HK-2 (cell line): ENCODE measurements at regions not wholly inside any gene's neighbourhood (a gene's known extent, or its start where the extent isn't known, plus 50 kb on each side); places are given as distances from the start of the nearest gene placed in this dataset.

ENCODE experiments used
- DNase-seq: peaks from one replicate; pipeline ENCODE4 v3.0.0-alpha.2; 2018; ENCODE audit not compliant: unreplicated experiment

DNA sequence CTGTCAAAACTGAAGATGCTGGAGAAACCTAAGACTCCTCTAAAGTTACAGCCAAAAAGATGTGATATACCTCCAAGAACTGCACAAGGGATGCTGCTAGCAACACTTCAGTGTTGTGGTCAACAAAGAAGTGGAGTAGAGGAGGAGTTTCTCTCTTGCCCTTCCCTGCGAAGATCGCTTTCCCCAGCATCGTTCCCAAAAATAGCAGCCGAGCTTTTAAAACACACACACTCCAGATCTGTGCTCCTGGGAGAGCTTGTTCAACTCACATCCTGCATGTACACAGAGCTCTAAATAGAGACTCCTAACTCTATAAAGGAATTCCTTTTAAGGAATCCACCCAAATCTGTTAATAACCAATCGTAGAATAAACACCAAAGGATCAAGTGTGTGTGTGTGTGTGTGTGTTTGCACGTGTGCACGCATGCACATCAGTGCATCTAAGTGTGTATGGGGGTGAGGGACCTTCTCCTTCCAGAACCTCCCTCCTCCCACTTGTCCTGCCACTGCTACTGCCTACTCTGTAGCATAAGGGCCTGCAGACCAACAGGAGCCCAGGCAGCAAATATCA lies 58.5 kb downstream of the PSMG1 start:
- no peak for DNase-seq

DNA sequence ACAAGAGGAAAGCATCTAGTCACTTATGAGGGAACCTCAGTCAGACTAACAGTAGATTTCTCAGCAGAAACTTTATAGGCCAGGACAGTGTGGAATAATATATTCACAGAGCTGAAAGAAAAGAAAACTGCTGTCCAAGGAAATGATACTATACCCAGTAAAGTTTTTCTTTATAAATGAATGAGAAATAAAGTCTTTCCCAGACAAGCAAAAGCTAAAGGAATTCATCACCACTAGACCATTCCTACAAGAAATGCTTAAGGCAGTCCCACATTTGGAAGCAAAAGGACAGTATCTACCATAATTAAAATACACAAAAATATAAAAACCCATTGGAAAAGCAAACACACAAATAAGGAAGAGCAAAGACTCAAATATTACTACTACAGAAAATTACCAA lies 59.9 kb downstream of the PSMG1 start:
- DNase-seq, result no peak

DNA sequence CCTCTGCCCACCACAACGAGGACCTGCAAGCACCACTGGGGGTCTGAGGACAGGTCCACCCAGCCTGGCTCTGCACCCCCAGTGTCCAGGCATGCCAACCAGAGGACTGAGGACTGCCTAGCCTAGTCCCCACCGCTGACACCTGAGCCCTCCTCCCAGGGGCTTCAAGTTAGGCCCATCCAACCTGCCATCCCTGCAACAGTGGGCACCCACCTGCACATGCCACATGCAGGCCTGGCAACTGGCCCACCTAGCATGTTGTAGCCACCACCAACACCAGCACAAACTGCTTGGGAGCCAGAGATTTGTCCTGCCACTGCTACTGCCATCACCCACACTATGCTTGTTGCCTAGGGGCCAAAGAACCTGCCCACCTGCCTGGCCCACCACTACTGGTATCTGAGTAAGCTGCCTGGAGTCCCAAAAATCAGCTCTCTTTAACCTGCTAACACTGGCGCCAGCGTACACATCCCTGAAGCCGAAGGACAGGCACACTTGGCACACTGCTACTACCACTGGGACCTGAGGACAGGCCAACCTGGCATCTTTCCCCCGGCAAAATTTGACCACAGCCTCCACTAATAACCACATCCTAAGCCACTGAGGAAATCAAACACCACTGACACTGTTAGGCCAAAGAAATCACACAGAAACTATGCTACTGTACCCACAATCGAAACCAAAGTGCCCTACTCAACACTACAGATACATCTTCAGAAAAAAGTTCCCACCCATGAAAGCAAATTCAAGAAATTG lies 61.5 kb downstream of the PSMG1 start:
- no peak for DNase-seq

DNA sequence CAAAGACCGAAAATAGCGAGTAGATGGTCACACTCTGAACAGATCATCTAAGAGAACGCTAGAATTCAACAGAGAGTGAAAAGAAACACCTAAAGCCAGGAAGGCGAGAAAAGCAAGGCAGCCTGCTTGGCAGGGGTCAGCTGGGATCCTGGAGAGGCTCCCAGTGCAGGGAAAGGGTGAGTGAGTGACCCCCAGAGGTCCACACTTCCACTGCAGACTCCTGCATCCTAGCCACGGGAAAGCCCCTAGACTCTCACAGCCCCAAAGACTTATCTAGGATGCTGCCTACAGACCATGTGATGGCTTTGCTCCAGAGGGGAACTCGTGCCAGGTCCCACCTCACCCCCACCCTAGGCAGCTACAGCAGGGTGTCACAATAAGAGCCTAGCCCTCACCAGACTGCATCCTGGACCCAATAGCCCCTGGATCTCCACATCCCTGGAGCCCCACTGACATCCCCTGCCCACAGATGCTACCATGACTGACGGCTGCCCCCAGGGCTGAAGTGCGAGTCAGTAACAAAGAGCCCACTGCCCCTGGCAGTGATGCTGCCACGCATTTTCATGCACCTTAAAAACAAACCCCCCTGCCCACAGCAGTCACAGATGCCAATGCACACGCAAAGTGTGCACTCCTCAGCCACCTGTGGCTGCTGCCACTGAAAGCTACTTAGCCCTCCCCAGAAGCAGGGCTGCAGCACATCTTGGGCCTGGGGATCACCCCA lies 62.2 kb downstream of the PSMG1 start:
- DNase-seq, result no peak

DNA sequence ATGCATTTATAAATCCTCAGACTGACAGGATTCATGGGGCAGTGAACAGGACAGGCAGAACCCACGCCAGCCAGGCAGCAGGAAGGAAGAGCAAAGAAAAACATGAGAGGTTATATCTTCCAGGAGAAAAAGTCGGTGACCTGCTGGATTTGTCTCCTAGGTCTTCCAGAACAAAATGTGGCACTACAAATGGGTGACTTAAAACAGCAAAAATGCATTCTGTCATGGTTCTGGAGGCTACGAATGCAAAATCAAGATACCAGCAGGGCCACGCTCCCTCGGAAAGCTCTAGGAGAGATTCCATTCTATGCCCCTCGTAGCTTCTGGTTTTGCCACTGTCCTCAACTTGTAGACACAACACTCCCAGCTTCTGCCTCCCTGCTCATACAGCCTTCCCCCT lies 63.4 kb downstream of the PSMG1 start:
- no peak for DNase-seq

DNA sequence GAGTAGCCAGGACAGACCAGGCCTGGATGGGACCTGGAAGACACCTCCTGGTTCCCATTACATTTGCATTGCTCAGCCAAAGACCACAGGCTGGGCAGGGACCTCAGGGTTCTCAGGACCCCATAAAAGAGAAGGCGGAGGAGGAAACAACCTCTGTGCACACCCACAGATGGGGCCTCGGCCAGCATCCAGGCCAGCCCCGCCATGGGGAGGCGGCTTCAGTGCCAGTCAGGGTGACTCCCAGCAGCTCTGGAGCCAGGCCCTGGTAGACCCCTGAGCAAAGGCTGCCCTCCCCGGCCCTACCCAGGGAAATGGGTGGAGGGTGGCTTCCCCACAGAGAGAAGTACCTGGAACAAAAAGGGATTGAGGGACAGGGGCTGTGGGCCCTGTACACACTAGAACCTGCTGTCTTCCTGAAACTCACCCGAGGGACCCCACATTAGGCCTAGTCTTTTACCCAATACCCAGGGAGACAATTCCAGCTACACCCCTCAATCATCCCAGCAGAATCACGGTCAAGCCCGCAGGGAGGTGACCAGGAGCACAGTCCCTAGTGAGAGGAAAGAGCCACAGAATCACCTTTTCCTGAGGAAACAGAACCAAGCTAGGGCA lies 64.5 kb downstream of the PSMG1 start:
- DNase-seq, result no peak

DNA sequence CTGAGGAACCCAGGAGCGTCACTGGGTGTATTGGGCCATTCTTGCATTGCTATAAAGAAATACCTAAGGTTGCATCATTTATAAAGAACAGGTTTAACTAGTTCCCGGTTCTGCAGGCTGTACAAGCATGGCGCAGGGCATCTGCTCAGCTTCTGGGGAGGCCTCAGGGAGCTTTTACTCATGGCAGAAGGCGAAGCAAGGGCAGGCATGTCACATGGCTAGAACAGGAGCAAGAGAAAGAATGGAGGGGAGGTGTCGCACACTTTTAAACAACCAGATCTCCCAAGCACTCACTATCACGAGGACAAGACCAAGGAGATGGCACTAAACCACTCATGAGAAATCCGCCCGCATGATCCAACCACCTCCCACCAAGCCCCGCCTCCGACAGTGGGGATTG lies 65.2 kb downstream of the PSMG1 start:
- DNase-seq, result no peak

DNA sequence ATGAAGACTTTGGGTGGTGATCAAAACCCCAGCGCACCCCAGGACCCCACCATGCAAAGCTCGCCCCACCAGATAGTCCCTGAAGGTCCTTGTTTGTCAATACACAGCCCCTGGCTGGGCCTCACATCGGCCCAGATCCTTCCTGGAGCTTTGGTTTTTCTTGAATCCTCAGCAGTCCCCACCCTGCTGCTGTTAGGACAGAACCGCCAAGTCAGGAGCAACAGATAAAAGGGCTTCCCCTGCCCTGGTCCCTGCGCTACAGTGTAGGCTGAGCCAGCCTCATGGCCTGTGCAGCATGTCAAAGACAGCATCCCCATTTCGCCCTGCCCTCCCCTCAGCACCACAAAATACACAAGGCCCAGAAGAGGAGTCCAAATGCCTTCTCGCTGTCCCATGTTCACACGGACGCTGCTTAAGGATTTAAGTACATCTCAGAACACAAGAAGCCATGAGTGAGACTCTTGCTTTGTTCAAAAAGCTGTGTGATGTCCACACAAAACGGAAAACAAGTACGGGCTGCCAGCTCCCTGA lies 65.7 kb downstream of the PSMG1 start:
- DNase-seq, result no peak

DNA sequence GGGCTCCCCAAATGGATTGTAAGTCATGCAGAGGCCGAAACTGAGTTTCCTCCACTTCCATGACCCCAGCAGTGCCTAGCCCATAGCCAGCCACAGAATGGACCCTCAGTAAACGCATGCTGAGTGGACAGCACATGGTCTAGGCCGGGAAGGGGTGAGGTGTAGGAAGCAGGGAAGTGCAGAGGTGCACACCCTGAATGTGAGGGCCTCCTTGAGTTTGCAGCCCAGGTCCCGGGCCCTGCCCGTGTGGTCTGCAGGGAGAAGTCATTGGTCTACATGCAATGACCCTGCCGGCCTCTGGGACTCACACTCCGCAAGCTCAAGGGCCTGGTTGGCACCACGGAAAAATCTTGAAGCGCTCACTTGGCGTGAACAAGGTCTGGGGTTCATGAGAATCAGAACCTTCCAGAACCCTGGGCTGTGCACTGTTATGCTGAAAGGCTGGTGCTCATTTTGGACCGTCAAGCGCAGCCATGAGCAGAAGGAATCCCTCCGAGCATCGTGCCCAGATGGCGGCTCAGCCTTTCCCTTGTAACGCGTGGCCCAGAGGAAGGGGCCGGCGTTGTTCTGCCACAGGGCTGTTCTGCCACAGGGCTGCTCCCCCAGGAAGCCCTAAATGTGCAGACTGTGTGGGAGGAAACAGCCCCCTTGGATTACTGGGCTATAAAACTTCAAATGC lies 66.4 kb downstream of the PSMG1 start:
- no peak for DNase-seq

DNA sequence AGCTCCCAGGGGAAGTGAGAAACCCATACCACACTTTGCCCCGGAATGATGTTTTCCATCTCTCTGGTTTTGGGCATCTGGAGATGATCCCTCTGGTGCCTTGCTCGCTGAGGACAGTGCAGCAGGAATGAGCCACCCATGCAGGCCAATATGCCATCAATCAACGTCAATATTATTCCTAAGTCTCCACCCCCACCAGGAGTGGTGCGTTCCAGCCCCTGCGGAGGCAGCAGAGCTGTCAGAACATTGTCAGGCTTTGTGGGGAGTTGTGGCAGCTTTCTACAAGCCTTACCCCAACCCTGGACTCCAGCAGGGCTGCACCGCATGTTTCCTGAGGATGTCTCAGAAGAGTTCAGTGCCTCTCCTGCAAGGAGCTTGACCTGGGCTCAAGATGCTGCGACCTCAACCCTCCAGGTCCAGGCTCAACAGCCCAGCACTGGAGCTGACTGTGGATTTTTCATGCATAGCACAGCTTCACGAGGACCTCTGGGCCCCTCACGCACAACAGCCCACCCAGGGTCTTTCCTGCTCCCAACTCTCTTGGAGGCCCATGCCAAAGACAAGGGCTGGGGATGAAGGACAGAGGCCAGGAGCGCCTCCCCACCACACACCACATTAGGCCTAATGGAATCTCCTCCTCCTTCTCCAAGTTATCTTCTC lies 67.5 kb downstream of the PSMG1 start:
- DNase-seq, result no peak

DNA sequence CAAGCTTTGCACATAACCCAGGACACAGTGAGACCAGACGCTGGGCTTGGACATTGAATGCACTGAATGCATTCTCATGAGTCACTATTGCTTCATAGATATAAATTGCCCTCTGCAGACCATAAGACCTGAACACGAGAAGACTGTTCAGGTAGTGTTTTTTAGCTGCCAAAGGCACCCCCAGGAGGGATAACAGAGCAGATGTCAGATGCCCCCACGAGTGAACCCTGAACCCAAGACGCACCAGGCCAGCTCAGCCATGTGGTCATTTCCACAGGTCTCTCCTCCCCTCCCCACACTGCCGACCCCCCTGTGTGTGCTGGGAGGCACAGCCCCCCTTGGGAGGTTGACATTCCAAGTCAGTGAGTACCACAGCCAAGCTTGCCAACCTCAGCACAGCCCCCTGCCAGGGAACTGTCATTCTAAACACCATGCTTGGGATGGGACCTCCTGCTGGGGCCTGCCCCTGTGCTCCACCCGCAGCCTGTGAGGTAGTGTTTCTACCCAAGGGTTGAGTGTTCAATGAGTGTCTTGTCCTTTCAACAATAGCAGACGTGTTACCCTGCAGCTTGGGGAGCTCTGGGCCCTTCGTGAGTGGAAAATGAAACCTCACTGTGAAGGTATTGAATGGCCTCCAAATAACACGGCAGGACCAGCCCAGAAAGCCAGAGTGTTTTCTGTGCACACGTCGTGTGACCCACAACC lies 68.2 kb downstream of the PSMG1 start:
- DNase-seq, result no peak

DNA sequence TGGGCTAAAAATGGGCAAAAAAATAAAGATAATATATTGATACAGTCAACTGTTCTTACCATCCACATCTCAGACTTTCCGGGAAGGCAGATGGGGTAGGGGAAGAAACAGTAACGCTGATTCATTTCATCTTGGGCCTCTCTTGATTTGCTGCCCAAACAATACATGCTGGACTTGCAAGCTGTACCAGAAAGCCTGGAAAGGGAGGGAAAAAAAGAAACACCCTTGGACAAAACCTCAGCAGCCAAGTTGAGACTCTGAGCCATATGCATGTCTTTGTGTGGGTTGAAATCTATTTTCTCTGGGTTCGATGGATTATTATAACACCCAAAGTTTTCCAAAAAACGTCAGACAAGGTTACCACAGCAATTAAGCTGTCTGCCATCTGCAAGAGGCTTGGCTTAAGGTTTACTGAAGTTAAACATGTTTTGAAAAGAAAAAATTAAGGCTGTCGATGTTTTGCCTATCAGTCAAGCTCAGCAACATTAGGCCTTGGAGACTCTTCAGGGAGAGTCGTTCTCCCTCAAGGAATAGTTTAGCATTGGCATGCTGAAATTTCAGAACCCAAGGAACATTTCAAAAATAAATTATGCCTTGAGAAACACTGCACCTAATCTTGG lies 71.2 kb downstream of the PSMG1 start:
- DNase-seq, result no peak

DNA sequence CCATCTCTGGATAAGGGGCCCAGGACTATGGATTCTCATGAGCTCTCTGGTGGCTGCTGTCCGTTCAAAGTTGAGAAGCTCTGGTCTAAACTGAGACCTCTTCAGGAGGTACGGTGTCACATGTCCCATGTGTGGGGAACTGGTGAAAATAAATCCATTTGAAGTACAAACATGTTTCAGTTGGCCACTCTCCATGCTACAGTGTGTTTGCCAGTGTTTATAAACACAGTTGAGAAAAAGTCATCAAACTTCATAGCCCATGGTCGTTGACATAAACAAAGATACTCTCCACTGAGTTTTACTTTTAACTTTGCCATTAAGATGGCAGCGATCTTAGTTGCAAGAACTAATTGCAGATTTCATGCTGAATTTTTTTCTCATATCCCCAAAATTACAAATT lies 72.8 kb downstream of the PSMG1 start:
- no peak for DNase-seq

DNA sequence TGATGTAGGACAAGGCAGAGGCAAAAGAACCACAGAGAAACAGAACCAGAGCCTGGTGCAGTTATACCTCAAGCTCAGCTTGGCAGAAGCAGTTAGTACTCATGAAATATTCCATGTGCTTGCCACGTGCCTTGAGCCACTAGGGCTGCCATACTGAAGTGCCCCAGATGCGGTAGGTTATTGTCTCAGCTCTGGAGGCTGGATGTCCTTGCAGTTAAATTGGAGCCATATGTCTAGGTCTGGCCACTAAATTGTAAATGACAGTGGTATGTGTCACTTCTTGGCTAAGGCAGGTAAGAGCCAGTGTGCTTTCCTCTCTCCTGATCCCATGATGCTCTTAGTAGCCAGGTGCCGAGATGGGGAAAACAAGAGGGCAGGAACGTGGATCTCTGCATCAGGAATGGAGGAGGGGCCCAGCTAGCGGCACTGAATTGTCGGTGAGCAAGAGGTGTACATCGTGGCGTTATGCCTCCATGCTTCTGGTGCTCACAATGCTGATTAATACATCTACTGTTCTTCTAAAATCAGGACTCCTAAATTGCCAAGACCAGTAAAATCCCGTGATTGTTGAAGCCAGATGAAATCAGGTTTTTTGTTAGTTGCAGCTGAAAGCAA lies 73.5 kb downstream of the PSMG1 start:
- DNase-seq, result no peak

DNA sequence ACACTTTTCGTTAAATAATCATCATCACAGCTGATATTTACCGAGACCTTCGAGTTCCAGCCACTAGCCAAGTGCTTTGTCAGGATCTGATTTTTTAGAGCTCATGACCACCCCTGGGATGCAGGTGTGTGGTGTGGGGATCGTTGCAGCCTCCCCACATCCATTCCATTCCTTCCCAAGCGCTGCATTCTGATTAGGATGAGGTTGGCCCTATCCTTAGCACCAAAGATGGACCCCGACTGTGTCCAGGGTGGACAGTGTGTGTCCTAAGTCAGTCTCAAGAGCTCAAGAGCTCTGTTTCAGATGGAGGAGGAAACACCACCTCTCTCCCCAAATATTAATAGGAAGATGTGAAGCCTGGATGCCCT lies 74.1 kb downstream of the PSMG1 start:
- no peak for DNase-seq

DNA sequence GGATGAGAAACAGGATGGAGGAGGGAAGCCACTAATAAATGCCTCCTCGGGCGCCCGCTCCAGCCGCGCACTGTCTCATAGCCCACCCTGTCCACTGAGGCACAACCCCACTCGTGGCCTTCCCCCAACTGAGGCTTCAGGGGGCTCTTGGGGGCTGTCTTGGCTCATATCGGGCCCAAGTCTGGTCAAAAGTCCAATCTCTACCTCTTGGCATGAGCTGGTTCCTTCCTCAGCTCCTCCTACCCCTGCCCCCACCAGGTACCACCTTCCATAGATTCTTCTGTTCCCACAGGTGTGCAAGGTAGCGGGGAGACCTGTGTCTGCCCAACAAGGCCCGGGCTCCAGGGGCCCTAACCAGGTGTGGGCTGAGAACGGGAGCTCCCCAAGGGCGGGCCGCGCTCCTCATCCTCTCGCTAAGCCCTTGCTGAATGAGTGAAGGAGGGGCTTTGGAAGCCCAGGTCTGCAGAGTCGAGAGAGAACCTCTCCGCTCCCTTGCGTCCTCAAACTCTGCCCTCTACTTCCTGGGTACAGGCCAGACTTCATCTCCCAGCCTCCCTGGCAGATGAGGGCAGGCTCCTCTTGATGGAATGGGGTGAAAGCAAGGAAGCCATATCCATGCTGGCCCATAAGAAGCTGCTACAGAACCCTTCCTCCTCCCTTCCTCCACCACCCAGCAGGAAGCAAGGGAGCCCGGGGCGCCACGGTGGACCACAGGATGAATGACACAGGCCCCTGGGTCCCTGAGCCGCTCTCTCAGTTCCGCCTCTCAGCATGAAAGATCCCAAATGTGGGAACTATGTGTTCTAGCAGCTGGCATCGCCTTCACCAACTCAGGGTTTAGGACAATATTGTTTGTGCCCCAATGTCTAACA lies 74.7 kb downstream of the PSMG1 start:
- DNase-seq, result no peak

DNA sequence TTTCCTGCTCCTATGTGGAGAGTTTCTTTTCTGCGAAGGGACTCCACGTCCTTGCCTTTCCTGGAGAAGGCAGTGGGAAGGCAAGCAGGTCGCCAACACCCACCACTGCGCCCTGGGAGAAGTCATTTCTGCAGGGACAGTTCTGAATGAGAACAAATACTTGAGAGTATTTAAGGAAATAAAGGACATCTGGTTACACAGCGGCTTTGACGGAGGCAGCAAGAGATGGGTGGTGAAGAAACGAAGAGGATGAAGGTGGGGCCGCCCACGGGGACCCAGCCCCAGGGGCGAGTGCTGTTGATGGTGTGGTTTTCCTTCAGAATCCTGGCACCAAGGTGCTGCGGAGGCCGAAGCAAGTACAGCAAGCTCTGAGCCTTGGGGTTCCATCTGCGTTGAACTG lies 75.5 kb downstream of the PSMG1 start:
- DNase-seq, result no peak

DNA sequence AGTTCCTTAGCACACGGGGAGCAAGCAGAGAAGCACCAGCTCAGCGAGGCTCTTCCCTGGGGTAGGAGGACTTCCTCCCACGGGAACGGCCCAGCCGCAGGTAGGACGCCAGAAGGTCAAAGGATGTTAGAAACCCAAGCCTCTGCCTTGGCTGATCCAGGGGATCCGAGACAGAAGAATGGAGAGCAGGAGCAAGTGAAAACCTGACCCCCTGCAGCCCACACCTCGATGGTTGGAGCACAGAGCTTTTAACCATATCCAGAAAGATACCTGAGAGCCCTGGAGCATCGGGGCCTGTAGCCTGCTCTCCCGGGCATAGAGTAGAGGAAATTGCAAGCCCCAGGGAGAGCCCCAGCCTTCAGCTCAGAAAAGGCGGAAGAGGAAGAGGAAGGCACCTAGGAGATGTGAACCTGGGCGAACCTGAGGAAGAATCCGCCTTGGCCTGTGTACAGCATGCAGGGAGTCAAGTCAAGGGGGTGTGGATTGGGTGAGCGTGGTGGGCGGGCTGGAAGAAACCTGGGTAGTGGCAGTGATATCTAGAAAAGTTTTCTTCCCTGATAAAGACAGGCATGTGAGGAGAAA lies 76.3 kb downstream of the PSMG1 start:
- DNase-seq, result no peak

DNA sequence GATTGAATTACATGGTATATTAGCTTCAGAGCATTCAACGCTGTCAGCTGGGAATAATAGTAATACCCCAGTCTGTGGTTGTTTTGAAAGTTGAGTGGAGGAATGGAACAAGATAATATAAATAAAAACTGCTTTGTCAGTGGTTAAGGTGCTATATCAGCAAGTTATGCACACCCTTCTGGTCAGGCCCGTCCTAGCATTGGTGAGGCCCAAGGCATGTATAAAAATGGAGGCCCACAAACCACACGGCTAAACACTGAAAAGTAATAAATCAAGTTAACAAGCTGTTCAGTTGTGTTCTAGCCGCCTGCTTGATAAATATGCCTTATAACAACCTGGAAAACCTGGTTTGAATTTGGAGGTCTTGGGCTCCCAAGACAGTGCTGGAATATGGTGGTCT lies 77.4 kb downstream of the PSMG1 start:
- DNase-seq, result no peak
